ENCODE measurements at regions not wholly inside any gene's neighbourhood (a gene's known extent, or its start where the extent isn't known, plus 50 kb on each side); places are given as distances from the start of the nearest gene placed in this dataset.

DNA sequence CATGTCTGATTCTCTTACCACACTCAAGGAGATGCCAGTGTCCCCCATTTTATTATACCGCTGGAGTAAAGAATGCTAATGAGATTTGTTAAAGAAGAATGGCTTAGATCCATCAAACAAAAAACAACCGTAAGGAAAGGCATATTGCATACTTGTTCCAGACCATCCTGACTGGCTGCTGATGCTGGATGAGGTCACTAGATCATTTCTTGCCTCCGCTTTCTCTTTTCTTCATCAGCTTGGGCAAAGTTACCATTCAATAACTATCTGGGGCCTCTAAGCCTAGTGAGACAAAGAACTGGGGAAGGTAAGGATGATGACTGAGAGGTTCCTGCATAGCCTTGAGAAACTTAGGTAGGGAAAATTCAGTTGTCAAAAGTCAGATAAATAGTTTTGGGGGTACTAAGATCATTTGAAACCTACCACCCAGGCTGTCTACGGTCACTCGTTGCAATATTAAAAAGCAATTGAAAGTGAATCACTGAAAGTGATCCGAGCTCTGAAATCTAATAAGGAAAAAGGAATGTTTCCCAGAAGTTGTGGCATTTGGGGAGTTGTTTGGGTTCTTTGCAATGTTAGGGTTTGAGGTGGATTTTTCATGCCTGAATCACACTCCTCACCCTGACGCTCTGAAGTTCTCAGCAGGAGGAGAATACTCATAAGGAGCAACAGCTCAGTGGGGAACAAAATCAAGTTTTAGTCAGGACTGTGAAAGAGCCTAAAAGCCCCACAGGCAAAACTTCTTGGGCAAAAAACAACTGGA lies 176.8 kb downstream of the HHIPL2 start:
- TF ChIP-seq, protein P1, sequence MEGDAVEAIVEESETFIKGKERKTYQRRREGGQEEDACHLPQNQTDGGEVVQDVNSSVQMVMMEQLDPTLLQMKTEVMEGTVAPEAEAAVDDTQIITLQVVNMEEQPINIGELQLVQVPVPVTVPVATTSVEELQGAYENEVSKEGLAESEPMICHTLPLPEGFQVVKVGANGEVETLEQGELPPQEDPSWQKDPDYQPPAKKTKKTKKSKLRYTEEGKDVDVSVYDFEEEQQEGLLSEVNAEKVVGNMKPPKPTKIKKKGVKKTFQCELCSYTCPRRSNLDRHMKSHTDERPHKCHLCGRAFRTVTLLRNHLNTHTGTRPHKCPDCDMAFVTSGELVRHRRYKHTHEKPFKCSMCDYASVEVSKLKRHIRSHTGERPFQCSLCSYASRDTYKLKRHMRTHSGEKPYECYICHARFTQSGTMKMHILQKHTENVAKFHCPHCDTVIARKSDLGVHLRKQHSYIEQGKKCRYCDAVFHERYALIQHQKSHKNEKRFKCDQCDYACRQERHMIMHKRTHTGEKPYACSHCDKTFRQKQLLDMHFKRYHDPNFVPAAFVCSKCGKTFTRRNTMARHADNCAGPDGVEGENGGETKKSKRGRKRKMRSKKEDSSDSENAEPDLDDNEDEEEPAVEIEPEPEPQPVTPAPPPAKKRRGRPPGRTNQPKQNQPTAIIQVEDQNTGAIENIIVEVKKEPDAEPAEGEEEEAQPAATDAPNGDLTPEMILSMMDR (IDR thresholded peaks at IDR 0.05; ENCODE audit: low read depth, low read length) = no peak
- no peak for TF ChIP-seq EZH2phosphoT487 (IDR thresholded peaks at IDR 0.05; ENCODE audit: low read depth)
